Retinal pigment epithelial cell (primary cell): ENCODE measurements at regions not wholly inside any gene's neighbourhood (a gene's known extent, or its start where the extent isn't known, plus 50 kb on each side); places are given as distances from the start of the nearest gene placed in this dataset.

Experiments used
- DNase-seq: peaks from one replicate; pipeline ENCODE4 v3.0.0-alpha.2; 2010; ENCODE audit warnings: low read depth
- H3K4me3 ChIP-seq: 2 replicates; pipeline ENCODE4 v1.5.1; 2011; ENCODE audit warnings: mild to moderate bottlenecking, low read length, control low read depth, moderate library complexity
- CTCF ChIP-seq: conservative IDR thresholded peaks from 2 replicates; pipeline ENCODE4 v1.5.1; 2011; ENCODE audit warnings: low read depth, low read length, control low read depth, inconsistent platforms

- no peak overlapping the region for H3K4me3 ChIP-seq
- no peak for DNase-seq
- TF ChIP-seq CTCF = no peak
These were observed 77.8 kb downstream of the HSD17B6 start for GRCh38 chr12:56840922-56841321.

GRCh38 chr12:56839915-56840325, 76.8 kb downstream of the HSD17B6 start:
- H3K4me3 ChIP-seq = no peak overlapping the region
- peak; percentile 47 for TF ChIP-seq CTCF
- no peak for DNase-seq

GRCh38 chr12:56839489-56839848, 76.3 kb downstream of the HSD17B6 start:
- TF ChIP-seq CTCF = no peak
- no peak for DNase-seq
- H3K4me3 ChIP-seq = no peak overlapping the region

GRCh38 chr12:56838621-56839488, 75.7 kb downstream of the HSD17B6 start:
- no peak for TF ChIP-seq CTCF
- DNase-seq = peak; percentile 43
- no peak overlapping the region for H3K4me3 ChIP-seq
